ENCODE measurements at regions not wholly inside any gene's neighbourhood (a gene's known extent, or its start where the extent isn't known, plus 50 kb on each side); places are given as distances from the start of the nearest gene placed in this dataset.

GRCh38 chr4:123844374-123844773 lies 447.8 kb downstream of the SPRY1 start:
- TF ChIP-seq POLR2AphosphoS5 (IDR thresholded peaks at IDR 0.05) (no peak), EZH2 (IDR thresholded peaks at IDR 0.05; ENCODE audit: borderline replicate concordance, insufficient read depth, low read length, poor library complexity, severe bottlenecking) (no peak)
- Histone ChIP-seq H3K9me2 (ENCODE audit: insufficient read depth, low read length) (no peaks in the 10 kb centered on the region), H3K4me3 (ENCODE audit: low read length) (no peak overlapping the region), H2AFZ (ENCODE audit: low read depth, low read length) (no peak overlapping the region), H3K4me2 (ENCODE audit: low read length) (no peak overlapping the region), H3K36me3 (ENCODE audit: insufficient read depth, low read length) (no peaks in the 10 kb centered on the region), H3K27me3 (ENCODE audit: insufficient read depth, low read depth, low read length) (no peaks in the 10 kb centered on the region), H3K27ac (ENCODE audit: low read length) (no peak overlapping the region), H3K9ac (ENCODE audit: low read length) (no peak overlapping the region), H3F3A (ENCODE audit: insufficient read depth, low read length, poor library complexity, severe bottlenecking) (no peaks in the 10 kb centered on the region), H4K20me1 (ENCODE audit: insufficient read depth) (no peaks in the 10 kb centered on the region), H3K79me2 (replicated peaks; ENCODE audit: insufficient read depth, low read length) (no peaks in the 10 kb centered on the region), H3K9me3 (ENCODE audit: low read length) (no peaks in the 10 kb centered on the region)

DNA sequence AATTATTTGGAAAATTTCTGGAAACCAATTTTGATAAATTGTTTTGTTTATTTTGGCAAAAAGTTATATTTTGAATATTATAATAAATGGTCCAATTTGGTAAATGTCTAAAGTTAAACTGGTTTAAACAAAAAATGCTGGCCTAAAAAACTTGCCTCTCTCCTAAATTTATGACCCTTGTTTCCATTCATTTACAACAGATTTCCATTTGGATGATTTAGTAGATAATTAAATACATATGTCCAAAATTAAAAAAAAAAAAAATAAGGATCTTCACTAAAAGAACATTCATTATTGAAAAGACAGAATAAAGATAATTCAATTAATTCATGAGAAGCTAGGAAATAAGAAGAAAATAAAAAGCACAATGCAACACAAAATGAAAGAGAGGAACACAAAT lies 449.5 kb downstream of the SPRY1 start:
- Histone ChIP-seq H3K9me3 (ENCODE audit: low read length) (no peaks in the 10 kb centered on the region), H4K20me1 (ENCODE audit: insufficient read depth) (no peaks in the 10 kb centered on the region), H3K27ac (ENCODE audit: low read length) (no peak overlapping the region), H3K4me2 (ENCODE audit: low read length) (no peak overlapping the region), H3K79me2 (replicated peaks; ENCODE audit: insufficient read depth, low read length) (no peaks in the 10 kb centered on the region), H3K27me3 (ENCODE audit: insufficient read depth, low read depth, low read length) (no peaks in the 10 kb centered on the region), H3K36me3 (ENCODE audit: insufficient read depth, low read length) (no peaks in the 10 kb centered on the region), H2AFZ (ENCODE audit: low read depth, low read length) (no peak overlapping the region), H3K9ac (ENCODE audit: low read length) (no peak overlapping the region), H3K9me2 (ENCODE audit: insufficient read depth, low read length) (no peaks in the 10 kb centered on the region), H3F3A (ENCODE audit: insufficient read depth, low read length, poor library complexity, severe bottlenecking) (no peaks in the 10 kb centered on the region), H3K4me3 (ENCODE audit: low read length) (no peak overlapping the region)
- TF ChIP-seq EZH2 (IDR thresholded peaks at IDR 0.05; ENCODE audit: borderline replicate concordance, insufficient read depth, low read length, poor library complexity, severe bottlenecking) (no peak), SMC3 (conservative IDR thresholded peaks at IDR 0.05; ENCODE audit: poor library complexity) (no peak), EP300 (conservative IDR thresholded peaks at IDR 0.05; ENCODE audit: poor library complexity, severe bottlenecking) (no peak), POLR2AphosphoS5 (IDR thresholded peaks at IDR 0.05) (no peak), RAD21 (conservative IDR thresholded peaks at IDR 0.05) (no peak), TAF1 (IDR thresholded peaks at IDR 0.05; ENCODE audit: low read depth) (no peak), MXI1 (conservative IDR thresholded peaks at IDR 0.05; ENCODE audit: poor library complexity, severe bottlenecking) (no peak), CTCF (IDR thresholded peaks at IDR 0.05; ENCODE audit: poor library complexity, severe bottlenecking) (no peak)
- TF ChIP-seq, protein P1, sequence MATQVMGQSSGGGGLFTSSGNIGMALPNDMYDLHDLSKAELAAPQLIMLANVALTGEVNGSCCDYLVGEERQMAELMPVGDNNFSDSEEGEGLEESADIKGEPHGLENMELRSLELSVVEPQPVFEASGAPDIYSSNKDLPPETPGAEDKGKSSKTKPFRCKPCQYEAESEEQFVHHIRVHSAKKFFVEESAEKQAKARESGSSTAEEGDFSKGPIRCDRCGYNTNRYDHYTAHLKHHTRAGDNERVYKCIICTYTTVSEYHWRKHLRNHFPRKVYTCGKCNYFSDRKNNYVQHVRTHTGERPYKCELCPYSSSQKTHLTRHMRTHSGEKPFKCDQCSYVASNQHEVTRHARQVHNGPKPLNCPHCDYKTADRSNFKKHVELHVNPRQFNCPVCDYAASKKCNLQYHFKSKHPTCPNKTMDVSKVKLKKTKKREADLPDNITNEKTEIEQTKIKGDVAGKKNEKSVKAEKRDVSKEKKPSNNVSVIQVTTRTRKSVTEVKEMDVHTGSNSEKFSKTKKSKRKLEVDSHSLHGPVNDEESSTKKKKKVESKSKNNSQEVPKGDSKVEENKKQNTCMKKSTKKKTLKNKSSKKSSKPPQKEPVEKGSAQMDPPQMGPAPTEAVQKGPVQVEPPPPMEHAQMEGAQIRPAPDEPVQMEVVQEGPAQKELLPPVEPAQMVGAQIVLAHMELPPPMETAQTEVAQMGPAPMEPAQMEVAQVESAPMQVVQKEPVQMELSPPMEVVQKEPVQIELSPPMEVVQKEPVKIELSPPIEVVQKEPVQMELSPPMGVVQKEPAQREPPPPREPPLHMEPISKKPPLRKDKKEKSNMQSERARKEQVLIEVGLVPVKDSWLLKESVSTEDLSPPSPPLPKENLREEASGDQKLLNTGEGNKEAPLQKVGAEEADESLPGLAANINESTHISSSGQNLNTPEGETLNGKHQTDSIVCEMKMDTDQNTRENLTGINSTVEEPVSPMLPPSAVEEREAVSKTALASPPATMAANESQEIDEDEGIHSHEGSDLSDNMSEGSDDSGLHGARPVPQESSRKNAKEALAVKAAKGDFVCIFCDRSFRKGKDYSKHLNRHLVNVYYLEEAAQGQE (IDR thresholded peaks at IDR 0.05; ENCODE audit: borderline replicate concordance): no peak

DNA sequence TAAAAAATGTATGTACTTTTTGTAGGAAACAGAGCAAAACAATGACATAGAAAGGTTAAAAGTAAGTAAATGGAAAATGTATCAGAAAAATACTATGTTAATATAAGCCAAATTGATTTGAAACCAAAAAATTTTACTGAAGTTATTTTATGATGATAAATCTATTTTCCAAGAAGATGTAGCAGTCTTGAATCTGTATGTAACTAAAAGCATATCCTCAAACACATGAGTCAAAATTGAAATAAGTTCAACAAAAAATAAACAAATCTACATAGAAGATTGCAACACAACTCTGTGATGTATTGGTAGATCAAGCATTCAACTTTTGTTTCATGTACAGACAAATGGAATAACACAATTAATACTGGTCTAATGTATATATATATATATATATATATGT lies 450.0 kb downstream of the SPRY1 start:
- no peak overlapping the region for H3K9ac ChIP-seq (ENCODE audit: low read length)
- no peak overlapping the region for H3K27ac ChIP-seq (ENCODE audit: low read length)
- H4K20me1 ChIP-seq (ENCODE audit: insufficient read depth): no peaks in the 10 kb centered on the region
- no peaks in the 10 kb centered on the region for H3K36me3 ChIP-seq (ENCODE audit: insufficient read depth, low read length)
- no peak overlapping the region for H2AFZ ChIP-seq (ENCODE audit: low read depth, low read length)
- no peaks in the 10 kb centered on the region for H3K79me2 ChIP-seq (replicated peaks; ENCODE audit: insufficient read depth, low read length)
- no peak overlapping the region for H3K4me2 ChIP-seq (ENCODE audit: low read length)
- no peaks in the 10 kb centered on the region for H3K27me3 ChIP-seq (ENCODE audit: insufficient read depth, low read depth, low read length)
- H3K4me3 ChIP-seq (ENCODE audit: low read length): no peak overlapping the region
- no peak for TF ChIP-seq TAF1 (IDR thresholded peaks at IDR 0.05; ENCODE audit: low read depth)
- TF ChIP-seq, protein P1 (IDR thresholded peaks at IDR 0.05; ENCODE audit: borderline replicate concordance): no peak
- no peak for TF ChIP-seq MXI1 (conservative IDR thresholded peaks at IDR 0.05; ENCODE audit: poor library complexity, severe bottlenecking)
- no peak for TF ChIP-seq EZH2 (IDR thresholded peaks at IDR 0.05; ENCODE audit: borderline replicate concordance, insufficient read depth, low read length, poor library complexity, severe bottlenecking)
- TF ChIP-seq POLR2AphosphoS5 (IDR thresholded peaks at IDR 0.05): no peak
- no peak for TF ChIP-seq EP300 (conservative IDR thresholded peaks at IDR 0.05; ENCODE audit: poor library complexity, severe bottlenecking)
- no peak for TF ChIP-seq RAD21 (conservative IDR thresholded peaks at IDR 0.05)
- TF ChIP-seq CTCF (IDR thresholded peaks at IDR 0.05; ENCODE audit: poor library complexity, severe bottlenecking): no peak
- no peak for TF ChIP-seq SMC3 (conservative IDR thresholded peaks at IDR 0.05; ENCODE audit: poor library complexity)
- H3F3A ChIP-seq (ENCODE audit: insufficient read depth, low read length, poor library complexity, severe bottlenecking): no peaks in the 10 kb centered on the region
- H3K9me3 ChIP-seq (ENCODE audit: low read length): no peaks in the 10 kb centered on the region
- no peaks in the 10 kb centered on the region for H3K9me2 ChIP-seq (ENCODE audit: insufficient read depth, low read length)

All from neural cell (in vitro differentiated cells).